Suppressor macrophage treated with lipopolysaccharide for 1 hour (primary cell): ENCODE measurements at regions not wholly inside any gene's neighbourhood (a gene's known extent, or its start where the extent isn't known, plus 50 kb on each side); places are given as distances from the start of the nearest gene placed in this dataset.
"Not testable (repeated sequence)": the region's sequence is repeated elsewhere in the genome, so short reads cannot be mapped to it uniquely, and the experiment has no call there.

ENCODE experiments used
- DNase-seq, 3 donors: peaks; one replicate each; pipeline ENCODE4 v3.0.0-alpha.2; 2020 to 2022

DNA sequence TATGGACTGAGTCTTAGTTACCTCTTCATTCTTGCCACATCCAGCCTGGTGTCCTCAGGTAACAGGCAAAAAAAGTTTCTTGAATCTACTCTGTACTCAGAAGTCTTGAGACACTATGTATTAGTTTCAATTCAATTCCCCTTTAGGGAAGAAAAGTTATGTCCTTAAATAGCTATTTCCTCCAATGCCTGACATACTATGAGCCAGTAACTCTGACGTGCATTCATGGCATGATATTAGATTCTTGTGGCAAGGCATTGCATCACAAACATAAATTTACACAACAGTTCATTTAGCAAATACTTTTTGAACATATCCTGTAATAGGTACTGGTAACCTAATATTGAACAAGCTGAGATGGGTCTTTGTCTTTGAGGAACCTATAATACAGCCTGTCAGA is 109.3 kb upstream of the FOXB1 start:
- no peak for DNase-seq

GRCh38 chr15:59892985-59893384 is 111.1 kb upstream of the FOXB1 start:
- no peak for DNase-seq

- DNase-seq, result not testable (repeated sequence)
These were observed 116.2 kb upstream of the FOXB1 start for GRCh38 chr15:59887870-59888269.

- DNase-seq, result no peak
These were observed 116.9 kb upstream of the FOXB1 start for GRCh38 chr15:59887211-59887610.

DNA sequence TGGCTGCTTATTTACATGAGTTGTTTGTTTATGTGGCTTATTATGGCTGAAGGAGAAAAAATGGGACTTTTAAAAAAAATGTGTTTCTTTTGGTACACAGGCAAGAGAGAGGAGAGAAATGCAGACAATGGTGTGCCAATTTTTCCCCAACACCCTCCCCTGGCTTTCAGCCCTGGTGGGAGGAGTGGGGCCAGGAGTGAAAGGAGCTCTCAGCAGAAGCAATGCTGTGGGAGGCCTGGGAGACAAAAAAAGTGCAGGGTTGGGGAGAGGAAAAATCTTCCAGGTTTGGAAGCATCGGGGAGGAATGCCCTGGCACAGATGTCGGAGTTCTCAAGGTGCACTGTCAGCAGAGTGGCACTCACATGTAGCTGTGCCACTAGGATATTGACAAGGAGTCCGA is 117.7 kb upstream of the FOXB1 start:
- no peak for DNase-seq

DNA sequence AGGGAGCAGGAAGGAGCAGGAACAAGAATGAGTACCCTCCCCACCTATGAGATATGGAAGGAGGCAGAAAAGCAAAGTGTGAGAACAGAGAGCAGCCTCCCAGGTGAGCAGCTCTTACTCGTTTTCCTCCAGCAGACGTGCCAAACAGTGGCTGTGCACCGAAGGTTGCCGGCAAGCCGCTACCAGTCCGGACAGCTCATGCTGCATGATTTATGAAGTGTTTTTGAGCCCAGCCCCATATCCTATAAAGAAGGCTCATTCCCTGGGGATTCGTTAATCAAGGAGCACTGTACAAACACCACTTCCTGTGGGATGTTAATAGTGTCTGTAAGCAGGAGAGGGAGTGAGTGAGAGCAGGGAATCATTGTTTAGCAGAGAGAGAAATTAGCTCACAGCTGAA is 118.3 kb upstream of the FOXB1 start:
- no peak for DNase-seq

- no peak for DNase-seq
These were observed 124.4 kb upstream of the FOXB1 start for GRCh38 chr15:59879506-59880265.

GRCh38 chr15:59876140-59876539 is 128.0 kb upstream of the FOXB1 start:
- no peak for DNase-seq

DNA sequence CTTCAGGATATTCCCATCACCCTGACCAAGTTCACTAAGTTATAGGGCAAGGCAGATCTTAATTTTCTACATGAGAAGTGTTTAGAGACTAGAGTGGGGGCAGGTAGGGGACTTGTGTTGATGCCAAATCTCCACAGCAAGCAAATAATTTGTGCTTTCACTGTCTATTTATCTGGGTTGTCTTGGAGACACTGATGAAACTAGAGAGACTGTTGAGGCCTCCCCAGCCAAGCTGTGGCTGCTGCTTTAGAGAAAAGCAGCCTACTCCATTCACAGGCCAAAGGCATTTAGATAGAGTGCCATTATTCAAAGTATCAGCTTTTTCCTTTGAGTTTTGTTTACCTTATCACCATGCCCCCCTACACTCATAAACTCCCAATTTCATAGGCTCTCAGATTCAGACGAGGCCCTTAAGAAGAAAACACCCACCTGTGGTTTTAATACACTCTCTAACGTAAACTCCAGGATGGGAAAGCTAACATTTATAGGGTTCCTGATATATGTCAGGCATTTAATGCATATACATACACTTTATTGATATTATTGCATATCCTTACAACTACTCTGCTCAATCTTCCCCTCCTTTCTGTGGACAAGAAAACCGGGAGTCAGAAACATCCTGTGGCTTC is 130.4 kb upstream of the FOXB1 start:
- no peak for DNase-seq

DNA sequence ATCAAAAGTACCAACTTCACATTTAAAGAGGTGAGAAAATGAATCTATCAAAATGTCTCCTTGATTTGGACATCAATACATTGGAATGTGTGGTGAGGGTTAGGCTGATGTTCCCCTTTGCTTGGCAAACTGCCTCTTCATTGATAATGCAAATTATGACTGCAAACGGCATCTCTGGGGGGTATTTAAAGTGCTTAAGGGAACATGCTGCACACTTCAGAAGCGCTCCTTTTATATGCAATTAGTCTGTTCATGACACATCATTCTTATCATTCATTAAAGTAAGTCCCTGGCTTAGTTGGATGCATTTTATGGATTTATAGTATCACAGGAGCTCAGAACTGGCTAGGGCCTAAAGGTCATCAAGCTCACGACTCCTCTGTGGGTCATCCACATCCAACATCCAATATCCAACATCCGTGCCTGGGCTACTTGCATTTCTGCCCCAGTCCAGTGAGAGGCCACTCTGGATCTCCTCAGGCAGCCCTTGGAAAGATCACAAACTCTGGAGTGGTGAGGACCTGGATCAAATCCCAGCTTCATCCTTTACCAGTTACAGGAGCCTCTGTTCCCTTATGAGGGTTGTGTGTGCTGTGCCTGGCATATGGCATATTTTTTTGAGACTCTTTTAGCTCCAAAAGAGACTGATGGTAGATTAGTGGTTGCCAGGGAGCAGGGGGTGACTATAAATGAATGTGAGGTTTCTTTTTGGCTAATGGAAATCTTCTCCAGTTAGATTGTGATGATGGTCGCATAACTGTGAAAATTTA is 136.8 kb upstream of the FOXB1 start:
- no peak for DNase-seq

GRCh38 chr15:59866642-59867041 is 137.5 kb upstream of the FOXB1 start:
- DNase-seq, result no peak

- DNase-seq, result no peak
These were observed 141.6 kb upstream of the FOXB1 start for GRCh38 chr15:59862191-59863155.

DNA sequence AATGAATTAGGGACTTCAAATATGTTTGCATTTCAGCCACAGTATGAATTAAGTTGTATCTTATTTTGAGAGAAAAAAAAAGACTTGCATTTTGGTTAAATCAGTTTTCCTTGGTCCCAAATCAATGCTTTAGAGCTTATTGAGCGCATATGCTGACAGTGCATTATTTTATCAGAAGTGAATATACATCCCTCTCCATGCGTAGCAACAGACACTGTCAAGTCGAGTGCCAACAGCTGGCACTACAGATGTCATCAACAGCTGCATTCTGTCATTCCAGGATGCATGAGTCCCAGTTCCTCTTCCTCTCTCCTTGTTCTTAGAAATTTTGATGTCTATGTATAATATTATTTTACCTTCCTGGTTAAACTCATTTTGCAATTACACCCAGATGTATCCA is 156.1 kb upstream of the FOXB1 start:
- DNase-seq, result no peak

DNA sequence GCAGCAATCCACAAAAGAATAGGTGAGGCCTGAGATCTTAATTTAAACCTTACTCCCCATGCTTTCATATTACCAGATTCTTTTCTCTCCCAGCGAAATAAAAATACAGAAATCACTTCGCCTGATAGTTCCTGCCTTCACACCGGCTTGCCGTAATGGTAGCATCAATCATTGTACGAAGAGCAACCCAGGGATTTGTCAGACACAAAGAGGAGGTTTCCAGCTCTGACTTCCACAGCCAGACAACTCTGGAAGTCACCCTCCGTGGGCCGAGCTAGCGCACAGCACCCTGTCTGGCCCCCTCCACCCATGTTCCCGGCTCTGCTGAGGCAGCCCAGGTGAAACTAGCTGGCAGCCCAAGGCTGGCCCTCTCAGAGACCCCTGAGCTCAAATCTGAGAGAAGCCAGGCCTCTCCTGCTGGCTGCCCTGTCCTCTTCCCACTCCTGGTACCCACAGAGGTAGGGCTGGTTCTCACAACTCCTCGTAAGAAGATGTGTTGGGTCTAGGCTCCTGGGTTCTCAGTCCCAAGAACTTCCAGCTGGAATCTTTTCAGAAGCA is 156.9 kb upstream of the BNIP2 start:
- DNase-seq, result no peak

DNA sequence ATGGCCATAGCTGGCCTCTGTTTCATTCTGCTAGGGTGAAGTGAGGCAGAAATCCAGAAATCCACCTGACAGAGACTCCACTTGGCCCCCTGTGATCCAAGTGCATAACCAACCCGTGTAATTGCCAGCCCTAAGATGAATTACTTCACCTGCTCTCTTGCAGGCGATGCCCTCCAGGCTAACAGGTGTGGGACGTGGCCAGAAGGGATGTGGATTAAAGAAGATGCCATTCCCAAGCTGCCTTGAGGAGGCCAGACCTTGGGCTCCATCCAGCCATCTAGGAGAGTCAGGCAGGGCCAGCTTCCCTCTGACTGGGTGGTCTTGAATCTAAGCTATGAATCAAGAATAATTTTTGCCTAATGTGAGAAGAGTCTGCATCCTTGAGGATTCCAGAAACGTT is 154.5 kb upstream of the BNIP2 start:
- no peak for DNase-seq

DNA sequence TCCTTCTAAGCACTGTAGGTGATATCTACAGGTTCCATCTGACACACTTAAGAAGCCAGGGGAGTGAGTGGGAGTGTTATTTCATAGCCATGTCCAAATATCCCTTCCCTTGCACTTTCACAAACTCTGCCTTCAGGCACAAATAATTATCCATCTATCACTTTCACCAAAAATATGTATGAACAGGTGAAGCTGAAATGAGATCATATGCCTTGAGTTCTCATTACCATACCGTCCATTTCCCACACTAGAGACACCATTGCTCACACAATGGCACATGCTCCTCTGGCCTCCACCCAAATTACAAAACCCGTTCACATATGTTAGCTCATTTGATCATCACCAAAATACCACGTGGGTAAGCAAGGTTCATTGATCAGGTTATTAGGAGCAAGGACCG is 151.9 kb upstream of the BNIP2 start:
- no peak for DNase-seq

DNA sequence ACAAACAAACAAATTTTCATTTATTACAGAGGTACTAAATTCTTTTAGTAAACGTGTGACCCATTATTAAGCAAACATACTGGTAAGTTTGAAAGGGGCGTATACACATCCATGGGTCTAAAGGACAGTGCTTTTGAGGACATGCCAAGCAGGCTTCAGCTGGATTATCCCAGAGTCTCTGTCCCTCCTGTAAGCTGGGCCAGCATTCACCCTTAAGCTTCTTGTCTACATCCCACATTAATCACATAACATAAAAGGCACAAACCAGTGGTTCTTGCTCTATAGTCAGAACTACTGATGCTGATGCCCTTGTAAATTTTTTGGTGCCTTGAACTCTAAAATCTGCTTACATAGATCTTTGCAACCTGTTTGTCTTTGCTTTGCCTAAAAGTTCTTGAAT is 150.8 kb upstream of the BNIP2 start:
- DNase-seq, result no peak

DNA sequence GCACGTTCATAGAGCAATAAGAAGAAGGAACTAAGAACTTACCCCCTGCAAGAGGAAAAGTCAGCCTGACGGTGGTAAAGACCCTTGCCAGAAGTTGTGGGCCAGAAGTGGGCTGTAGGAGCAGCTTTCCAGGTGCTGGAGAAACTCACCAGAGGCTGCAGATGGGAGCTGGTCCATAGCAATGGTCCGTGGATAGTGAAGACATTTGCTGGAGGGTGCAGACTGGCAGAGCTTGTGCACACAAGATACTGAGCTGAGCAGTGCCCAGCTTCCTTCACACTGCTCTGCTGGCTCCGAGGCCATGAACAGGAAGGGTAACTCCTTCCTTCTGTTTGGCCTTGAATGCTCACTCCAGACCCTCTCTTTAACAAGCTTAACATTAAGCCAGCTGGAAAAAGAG is 149.8 kb upstream of the BNIP2 start:
- DNase-seq, result no peak

- no peak for DNase-seq
These were observed 146.7 kb upstream of the BNIP2 start for GRCh38 chr15:59835776-59836175.

GRCh38 chr15:59834528-59834927 is 145.4 kb upstream of the BNIP2 start:
- DNase-seq, result no peak

GRCh38 chr15:59833366-59833765 is 144.2 kb upstream of the BNIP2 start:
- no peak for DNase-seq

GRCh38 chr15:59830873-59831272 is 141.8 kb upstream of the BNIP2 start:
- no peak for DNase-seq

- no peak for DNase-seq
These were observed 141.0 kb upstream of the BNIP2 start for GRCh38 chr15:59830098-59830497.
